GM04503 (cell line): ENCODE measurements at regions not wholly inside any gene's neighbourhood (a gene's known extent, or its start where the extent isn't known, plus 50 kb on each side); places are given as distances from the start of the nearest gene placed in this dataset.

Experiments
- DNase-seq: peaks from one replicate; pipeline ENCODE4 v3.0.0-alpha.2; 2012; ENCODE audit warnings: low read depth

DNA sequence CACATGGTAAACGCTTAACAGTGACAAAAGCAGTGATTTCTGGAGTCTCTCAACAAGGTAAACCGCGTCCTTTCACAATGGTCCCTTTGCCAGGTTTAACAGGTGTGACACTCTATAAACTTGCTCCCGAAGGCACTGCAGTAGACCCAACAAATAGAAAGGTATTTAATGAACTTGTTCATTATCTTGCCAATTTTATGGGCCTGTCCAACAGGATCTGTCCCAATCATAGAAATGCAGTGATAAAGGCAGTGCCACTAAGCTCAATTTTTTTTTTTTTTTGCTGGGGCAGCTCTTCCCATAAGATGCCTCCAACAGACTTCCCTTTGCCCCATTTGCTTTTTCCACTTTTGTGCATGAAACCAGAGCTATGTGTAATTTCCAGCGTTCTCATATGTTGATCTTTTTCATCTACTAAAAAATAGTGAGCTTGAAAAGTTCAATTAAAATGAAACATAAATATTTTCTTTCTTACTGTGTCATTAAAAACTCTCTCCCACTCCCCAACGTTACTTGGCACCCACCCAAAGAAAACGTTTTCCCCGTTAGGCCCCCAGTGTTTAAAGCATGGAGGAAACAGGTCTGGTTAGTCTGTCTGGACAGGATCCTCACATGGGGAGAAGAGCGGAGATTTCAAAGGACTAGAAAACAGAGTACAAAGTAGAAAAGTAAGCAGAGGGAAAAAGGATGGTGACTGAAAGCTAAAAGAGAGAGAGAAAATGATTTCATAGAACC is 80.9 kb upstream of the SPATA31D4 start:
- DNase-seq = no peak

DNA sequence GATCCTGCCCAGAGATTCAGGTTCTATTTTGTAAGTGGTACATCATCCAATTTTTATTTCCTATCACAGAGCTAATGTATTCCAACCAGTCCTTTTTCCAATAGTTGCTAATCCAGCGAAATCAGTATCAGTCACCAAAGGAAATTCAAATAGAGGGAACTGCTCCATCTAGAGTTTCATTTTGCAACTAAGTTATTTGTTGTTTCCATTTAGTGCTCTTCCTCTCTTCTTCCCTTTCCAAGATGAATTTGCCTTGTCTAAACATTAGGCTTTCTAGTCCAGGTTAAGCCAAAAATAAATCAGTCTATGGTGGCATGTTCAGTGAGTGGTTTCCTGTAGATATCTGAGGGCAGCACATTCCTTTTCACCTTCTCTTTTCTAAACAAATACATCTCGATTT is 79.8 kb upstream of the SPATA31D4 start:
- DNase-seq = peak; percentile 13

- no peak for DNase-seq
Observed at GRCh38 chr9:81849631-81850259, 78.5 kb upstream of the SPATA31D4 start.

DNA sequence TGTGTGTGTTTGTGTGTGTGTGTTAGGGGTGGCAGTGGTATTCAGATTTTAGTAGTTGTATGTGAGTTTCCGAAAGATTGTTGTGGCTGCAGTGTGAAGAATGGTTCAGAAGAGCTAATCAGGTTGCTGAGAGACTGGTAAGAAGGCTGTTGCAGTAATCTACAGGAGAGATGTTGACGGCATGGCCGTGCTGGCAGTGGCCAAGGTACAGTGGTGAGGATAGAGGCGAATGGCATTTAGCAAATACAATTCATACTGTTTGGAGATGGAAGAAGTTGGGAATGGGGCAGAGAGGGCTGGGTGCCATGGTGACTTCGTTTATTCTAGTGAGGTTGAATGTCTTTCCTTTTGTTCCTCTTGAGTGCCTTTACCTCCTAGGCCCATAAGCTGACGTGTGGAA is 77.5 kb upstream of the SPATA31D4 start:
- DNase-seq = no peak

DNA sequence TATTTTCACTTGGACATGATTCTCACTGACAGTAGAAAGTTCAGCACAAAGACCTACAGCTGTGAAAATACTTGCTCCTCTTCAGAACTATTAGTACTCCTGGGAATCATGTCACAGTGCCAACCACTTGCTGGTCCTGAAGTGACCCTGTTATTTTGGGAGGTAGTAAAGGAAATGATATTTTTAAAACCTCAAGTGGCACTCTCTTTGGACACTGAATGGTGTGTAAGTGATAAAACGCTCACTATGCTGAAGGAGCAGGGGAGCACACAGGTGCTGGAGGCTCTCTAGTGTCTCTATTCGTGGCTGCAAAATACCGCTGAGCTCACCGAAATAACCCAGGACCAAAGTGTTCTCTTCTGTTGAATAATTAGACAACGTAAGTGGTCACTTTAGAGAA is 76.9 kb upstream of the SPATA31D4 start:
- DNase-seq = no peak

DNA sequence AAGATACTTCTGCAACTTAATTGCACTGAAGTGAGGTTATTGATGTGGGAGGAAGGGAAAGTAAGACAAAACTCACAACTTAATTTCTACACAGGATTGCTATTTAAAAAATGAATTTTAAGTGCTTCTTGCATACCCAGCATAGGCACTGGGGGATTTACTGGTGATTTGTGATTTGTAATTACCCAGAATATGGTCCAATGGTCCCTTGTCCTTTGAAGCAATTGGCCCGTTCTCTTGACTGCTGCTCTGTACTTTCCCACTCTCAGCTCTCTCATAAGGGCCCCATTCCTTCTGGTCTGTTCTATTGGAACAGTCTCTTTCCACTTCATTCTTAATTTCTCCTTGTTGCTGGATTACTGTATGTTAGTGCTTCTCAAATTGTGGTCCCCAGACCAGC is 75.4 kb upstream of the SPATA31D4 start:
- no peak for DNase-seq

GRCh38 chr9:81855538-81855937 is 72.7 kb upstream of the SPATA31D4 start:
- DNase-seq = no peak

DNA sequence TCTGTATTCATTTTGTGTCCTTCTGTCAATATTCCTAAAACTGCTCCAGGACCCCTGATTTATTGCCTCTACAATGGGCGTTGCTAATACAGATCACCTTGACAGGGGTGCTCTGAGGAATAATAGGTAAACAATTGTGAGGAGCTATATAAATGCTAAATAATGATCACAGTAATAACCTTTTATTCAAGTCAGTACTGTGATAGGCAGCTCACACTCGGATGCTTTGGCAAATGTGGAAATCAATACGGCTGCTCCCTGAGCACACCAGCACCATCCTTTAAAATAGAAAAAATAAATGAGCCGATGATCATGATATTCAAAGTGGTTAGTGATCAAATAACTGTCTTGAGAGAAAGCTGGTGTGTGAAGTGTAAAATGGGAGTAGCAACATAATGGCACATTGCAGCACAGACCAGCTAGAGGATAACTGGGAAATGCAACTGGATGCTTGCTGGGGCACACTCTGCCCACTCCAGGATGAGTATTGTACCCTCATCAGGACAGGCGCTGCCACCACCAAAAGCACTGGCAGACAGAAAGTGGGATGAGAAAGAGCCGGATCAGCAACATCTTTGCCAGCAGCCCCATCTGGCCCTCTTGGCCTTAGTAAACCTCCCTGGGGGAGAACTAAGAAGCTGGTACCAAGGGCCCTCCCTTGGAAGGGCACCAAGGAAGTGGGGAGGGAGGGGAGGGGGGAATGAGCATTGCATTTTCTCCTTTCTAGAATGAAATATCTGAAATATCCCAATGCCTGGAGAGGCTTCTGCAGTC is 69.4 kb upstream of the SPATA31D4 start:
- no peak for DNase-seq

DNA sequence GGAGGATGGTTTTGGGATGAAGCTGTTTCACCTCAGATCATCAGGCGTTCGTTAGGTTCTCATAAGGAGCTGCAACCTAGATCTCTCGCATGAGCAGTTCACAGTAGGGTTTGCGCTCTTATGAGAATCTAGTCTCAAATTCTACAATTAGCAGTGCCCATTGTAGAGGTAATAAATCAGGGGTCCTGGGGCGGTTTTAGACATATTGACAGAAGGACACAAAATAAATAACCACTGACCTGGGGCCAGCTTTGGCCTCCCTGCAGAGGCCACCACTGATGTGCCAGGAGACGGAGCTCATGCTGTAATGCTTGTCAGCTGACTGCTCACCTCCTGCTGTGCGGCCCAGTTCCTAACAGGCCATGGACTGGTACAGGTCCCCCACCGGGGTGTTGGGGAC is 67.6 kb upstream of the SPATA31D4 start:
- DNase-seq = no peak

DNA sequence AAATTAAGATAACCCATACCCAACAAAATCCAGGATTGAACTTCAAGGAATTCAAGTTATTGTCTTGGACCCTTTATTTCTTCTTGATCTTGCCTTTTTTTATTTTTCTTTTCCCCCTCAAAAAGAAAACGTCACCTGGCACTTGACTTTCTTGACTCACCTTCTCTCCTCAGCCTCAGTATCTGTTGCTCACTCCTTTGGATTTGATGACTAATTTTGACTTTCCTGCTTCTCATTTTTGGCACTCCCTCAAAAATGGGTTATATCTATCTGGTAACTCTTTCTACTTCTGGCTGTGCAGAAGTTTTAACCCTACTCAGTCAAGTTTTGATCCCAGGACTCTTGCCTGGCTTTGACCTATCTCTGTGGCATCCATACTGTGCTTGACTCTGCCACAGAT is 66.6 kb upstream of the SPATA31D4 start:
- DNase-seq = peak; percentile 34

- DNase-seq = no peak
Observed at GRCh38 chr9:81868145-81868544, 60.1 kb upstream of the SPATA31D4 start.

DNA sequence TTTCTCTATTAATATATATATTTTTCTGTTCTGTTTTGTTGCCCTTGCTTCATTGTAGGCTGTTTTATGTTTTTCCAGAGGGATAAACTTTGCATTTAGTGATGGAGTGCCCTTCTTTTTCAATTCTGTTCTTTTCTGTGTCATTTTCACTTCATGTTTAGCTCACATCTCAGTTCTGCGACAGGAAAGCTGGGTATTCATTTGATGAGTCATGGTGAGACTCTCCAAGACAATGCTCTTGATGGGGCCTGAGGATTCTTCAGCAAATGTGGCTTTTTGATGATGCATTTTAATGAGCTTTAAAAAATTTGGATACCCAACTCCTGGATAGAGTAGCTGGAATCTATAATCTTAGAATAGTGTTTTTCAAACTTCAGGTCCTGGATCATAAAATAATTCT is 56.5 kb upstream of the SPATA31D4 start:
- peak; percentile 66 for DNase-seq

DNA sequence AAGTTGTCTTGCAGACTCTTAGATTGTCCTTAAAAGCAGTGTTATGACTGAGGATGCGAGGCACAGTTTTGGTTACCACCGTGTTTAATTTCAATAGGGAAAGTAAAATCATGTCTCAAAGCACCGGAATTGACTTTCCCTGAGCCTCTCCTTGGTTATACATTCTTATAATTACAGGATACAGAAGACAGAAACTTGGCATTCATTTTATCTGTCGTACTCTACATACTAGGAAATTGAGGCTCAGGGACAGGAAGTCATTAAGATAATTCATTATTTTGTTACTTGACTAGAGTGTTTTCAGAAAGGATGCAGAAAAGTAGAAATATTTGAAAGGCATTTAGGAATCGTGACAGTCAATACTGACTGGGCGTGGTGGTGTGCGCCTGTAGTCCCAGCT is 54.0 kb upstream of the SPATA31D4 start:
- DNase-seq = no peak

DNA sequence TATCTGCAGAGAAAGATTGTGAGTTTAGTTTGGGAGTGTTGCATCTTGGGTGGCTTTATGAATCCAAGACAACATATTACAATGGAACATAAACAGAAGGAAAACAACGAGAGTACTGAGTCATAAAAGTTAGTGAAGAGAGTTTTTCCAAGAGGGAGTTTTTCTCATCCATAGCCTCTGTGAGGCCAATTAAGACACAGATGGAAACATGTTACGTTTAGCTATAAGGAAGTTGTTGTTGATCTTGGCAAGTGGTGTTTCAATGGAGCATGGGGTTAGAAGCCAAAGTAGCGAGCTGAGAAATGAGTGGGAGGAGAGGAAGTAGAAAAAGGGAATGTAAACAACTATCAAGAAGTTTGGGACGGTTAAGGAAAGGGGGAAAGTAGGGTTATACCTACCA is 53.3 kb upstream of the SPATA31D4 start:
- DNase-seq = peak; percentile 77

DNA sequence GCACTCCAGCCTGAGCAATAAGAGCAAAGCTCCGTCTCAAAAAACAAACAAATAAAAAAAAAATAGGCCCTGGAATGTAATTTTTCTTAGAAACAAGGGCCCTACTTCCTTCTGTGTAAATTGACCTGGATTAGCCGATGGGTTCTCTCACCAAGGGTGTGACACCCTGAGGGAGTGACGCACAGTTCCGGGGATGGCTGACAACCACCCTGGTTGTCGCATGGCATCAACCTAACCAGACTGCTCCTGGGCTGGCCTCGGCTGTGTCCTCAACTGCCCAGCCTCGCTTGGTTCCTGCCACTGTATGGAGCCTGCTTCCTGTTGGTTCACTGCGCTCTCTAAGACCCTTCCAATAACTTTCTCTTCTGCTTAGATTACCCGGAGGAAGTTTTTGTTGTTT is 51.2 kb upstream of the SPATA31D4 start:
- DNase-seq = no peak
